ENCODE measurements at regions not wholly inside any gene's neighbourhood (a gene's known extent, or its start where the extent isn't known, plus 50 kb on each side); places are given as distances from the start of the nearest gene placed in this dataset.

DNA sequence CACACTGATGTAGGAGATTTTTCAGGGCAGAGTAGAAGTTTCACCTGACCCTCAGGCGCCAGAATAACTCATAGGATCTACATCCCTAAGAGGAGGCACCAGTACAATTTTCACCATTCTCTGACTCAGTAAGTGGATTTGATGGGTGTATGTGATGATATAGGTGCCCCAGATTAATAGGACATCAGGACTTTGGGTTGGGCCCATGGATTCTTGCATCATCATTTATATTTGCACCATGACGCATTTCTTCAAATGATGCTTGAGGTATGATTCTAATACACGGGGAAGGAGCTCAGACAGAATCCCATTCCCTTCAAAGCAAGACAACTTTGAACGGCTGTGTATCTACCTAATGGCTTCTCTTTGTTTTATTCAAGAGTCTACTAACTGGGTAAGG lies 173.2 kb downstream of the TMEM114 start:
- TF ChIP-seq EP300 (IDR thresholded peaks at IDR 0.05): no peak
- TF ChIP-seq, protein P1, sequence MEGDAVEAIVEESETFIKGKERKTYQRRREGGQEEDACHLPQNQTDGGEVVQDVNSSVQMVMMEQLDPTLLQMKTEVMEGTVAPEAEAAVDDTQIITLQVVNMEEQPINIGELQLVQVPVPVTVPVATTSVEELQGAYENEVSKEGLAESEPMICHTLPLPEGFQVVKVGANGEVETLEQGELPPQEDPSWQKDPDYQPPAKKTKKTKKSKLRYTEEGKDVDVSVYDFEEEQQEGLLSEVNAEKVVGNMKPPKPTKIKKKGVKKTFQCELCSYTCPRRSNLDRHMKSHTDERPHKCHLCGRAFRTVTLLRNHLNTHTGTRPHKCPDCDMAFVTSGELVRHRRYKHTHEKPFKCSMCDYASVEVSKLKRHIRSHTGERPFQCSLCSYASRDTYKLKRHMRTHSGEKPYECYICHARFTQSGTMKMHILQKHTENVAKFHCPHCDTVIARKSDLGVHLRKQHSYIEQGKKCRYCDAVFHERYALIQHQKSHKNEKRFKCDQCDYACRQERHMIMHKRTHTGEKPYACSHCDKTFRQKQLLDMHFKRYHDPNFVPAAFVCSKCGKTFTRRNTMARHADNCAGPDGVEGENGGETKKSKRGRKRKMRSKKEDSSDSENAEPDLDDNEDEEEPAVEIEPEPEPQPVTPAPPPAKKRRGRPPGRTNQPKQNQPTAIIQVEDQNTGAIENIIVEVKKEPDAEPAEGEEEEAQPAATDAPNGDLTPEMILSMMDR (IDR thresholded peaks at IDR 0.05): no peak

All from esophagus muscularis mucosa (tissue), 3 donors.